ENCODE measurements at regions not wholly inside any gene's neighbourhood (a gene's known extent, or its start where the extent isn't known, plus 50 kb on each side); places are given as distances from the start of the nearest gene placed in this dataset.
"Not testable (repeated sequence)": the region's sequence is repeated elsewhere in the genome, so short reads cannot be mapped to it uniquely, and the experiment has no call there.

DNA sequence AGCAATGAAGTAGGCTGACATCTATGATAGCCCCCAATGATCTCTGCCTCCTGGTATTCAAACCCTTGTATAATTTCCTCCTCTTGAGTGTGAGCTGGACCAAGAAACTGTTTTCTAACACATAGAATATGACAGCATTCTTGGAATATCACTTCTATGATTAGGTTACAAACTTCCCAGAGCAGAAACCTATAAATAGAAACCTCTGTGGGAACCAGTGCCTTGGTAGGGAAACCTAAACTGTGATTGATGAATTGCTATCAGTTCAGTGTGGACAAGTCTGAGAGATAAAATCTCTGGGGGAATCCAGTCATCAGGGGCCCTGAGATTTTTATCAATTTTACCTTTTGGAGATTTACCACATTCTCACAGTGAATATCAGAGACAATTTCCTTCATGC is 756.5 kb upstream of the AGA start:
- TF ChIP-seq, protein P1, sequence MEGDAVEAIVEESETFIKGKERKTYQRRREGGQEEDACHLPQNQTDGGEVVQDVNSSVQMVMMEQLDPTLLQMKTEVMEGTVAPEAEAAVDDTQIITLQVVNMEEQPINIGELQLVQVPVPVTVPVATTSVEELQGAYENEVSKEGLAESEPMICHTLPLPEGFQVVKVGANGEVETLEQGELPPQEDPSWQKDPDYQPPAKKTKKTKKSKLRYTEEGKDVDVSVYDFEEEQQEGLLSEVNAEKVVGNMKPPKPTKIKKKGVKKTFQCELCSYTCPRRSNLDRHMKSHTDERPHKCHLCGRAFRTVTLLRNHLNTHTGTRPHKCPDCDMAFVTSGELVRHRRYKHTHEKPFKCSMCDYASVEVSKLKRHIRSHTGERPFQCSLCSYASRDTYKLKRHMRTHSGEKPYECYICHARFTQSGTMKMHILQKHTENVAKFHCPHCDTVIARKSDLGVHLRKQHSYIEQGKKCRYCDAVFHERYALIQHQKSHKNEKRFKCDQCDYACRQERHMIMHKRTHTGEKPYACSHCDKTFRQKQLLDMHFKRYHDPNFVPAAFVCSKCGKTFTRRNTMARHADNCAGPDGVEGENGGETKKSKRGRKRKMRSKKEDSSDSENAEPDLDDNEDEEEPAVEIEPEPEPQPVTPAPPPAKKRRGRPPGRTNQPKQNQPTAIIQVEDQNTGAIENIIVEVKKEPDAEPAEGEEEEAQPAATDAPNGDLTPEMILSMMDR (conservative IDR thresholded peaks at IDR 0.05; ENCODE audit: low read depth, low read length), result no peak
- no peak overlapping the region for H3K4me3 ChIP-seq (ENCODE audit: low read depth, low read length)
- no peak for DNase-seq (ENCODE audit: low read depth)

DNA sequence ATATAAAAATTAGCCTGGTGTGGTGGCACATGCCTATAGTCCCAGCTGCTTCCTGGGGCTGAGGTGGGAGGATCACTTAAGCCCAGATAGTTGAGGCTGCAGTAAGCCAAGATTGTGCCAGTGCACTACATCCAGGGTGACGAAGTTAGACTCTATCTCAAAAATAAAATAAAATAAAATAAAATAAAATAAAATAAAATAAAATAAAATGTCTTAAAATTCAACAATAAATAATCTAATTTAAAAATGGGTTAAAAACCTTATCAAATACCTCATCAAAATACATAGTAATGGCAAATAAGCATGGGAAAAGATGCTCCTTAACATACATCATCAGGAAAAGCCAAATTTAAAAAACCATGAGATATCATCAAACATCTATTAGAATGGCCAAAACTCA is 760.2 kb upstream of the AGA start:
- no peak for DNase-seq (ENCODE audit: low read depth)
- H3K4me3 ChIP-seq (ENCODE audit: low read depth, low read length), result no peak overlapping the region
- TF ChIP-seq, protein P1 (conservative IDR thresholded peaks at IDR 0.05; ENCODE audit: low read depth, low read length), result no peak

DNA sequence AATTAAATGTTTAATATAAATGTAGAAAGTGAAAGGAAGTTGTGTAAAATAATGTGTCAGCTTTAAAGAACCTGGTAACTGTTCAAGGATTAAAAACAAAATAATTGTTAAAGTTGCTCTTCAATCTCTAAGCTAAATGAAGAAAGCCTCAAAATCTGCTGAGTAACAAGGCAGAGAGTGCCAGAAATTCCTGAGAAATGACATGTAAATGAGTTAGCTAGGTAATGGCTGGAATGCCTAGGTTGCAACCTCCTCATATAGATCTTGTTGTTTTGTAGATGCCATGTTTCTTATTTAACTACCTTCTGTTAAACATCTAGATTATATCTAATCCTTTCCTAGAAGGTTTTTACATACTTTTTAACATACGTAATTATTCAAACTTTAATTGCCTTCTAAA is 763.6 kb upstream of the AGA start:
- no peak overlapping the region for H3K4me3 ChIP-seq (ENCODE audit: low read depth, low read length)
- TF ChIP-seq, protein P1 (conservative IDR thresholded peaks at IDR 0.05; ENCODE audit: low read depth, low read length), result no peak
- DNase-seq (ENCODE audit: low read depth), result no peak

DNA sequence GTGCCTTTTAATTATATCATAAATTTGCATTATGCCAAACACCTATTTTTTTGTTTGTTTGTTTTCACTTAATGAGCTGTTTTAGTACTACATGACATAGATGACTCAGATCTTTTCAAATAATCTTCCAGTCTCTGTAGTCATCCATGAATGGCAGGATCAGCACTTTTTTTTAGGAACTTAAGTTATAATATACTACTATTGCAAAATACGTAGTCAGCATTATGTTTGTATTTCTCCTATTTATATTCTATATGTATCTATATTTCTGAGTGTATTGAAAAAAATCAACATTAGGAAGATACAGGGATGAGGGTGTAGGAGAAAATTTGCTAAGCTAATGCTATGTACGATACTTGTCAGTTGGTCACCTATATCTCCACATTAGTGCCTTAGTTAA is 773.1 kb upstream of the AGA start:
- TF ChIP-seq, protein P1 (conservative IDR thresholded peaks at IDR 0.05; ENCODE audit: low read depth, low read length), result no peak
- no peak for DNase-seq (ENCODE audit: low read depth)
- no peak overlapping the region for H3K4me3 ChIP-seq (ENCODE audit: low read depth, low read length)

DNA sequence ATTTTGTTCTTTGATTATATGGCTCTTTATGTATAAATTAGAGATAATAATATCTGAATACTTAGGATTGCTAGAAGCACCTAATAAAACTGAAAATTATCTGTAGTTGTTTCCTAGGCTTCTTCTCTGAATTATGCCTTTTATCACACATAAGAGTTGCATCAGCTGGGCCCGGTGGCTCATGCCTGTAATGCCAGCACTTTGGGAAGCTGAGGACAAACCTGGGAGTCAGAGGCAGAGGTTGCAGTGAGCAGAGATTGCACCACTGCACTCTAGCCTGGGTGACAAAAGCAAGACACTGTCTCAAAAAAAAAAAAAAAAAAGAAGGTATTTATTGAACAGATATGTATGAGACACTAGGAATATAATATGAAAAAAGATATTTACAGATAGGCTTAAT is 773.5 kb upstream of the AGA start:
- TF ChIP-seq, protein P1 (conservative IDR thresholded peaks at IDR 0.05; ENCODE audit: low read depth, low read length), result no peak
- no peak overlapping the region for H3K4me3 ChIP-seq (ENCODE audit: low read depth, low read length)
- no peak for DNase-seq (ENCODE audit: low read depth)

DNA sequence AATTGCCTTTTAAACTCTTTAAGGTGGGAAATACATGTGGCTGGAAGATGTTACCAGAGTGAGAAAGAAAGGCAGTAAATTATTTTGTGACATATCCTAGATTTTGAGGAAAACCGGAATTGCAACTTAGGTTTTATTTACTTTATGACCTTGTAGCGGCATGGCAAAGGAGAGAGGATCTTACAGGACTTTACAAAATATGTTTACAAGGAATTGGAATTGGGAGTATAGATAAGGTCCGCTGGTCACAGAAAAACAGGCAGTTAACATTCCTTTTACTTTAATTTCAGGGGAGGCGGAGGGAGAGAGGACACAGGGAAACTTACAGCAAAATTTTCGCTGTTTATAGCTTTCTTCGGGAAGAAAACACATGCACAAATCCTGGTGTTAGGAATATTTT is 784.2 kb upstream of the AGA start:
- DNase-seq (ENCODE audit: low read depth); H3K4me3 ChIP-seq (ENCODE audit: low read depth, low read length): not testable (repeated sequence)

DNA sequence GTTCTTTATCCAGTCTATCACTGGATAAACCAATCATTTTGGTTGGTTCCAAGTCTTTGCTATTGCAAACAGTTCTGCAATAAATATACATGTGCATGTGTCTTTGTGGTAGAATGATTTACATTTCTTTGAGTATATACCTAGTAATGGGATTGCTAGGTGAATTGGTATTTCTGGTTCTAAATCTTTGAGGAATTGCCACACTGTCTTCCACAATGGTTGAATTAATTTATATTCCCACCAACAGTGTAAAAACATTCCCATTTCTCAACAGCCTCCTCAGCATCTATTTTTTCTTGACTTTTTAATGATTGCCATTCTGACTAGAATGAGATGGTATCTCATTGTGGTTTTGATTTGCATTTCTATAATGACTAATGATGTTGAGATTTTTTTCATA is 791.7 kb upstream of the AGA start:
- no peak overlapping the region for H3K4me3 ChIP-seq (ENCODE audit: low read depth, low read length)
- TF ChIP-seq, protein P1 (conservative IDR thresholded peaks at IDR 0.05; ENCODE audit: low read depth, low read length), result no peak
- DNase-seq (ENCODE audit: low read depth), result no peak

DNA sequence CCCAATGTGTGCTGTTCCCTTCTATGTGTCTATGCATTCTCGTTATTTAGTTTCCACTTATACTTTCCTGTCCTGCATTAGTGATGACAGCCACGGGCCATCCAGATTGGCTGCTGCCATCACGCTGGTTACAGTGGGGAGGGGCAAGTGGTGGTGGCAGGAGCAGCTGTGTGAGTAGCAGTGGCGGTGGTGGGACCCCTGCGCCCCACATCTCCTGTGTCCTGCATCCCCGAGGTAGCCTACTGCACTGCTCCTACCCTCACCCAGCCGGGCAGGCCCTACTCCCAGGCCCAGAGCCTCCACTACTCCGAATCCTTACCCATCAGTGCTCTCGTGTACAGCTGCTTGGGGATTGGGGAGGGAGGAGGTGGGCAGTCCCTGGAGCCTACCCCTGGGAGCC is 798.7 kb upstream of the AGA start:
- H3K4me3 ChIP-seq (ENCODE audit: low read depth, low read length), result no peak overlapping the region
- DNase-seq (ENCODE audit: low read depth), result no peak
- TF ChIP-seq, protein P1 (conservative IDR thresholded peaks at IDR 0.05; ENCODE audit: low read depth, low read length), result no peak

Data from epithelial cell of proximal tubule (primary cell).